Liver (tissue), 8 donors: ENCODE measurements at regions not wholly inside any gene's neighbourhood (a gene's known extent, or its start where the extent isn't known, plus 50 kb on each side); places are given as distances from the start of the nearest gene placed in this dataset.

Source experiments
- DNase-seq: peaks from one replicate; pipeline ENCODE4 v3.0.0-alpha.2; 2017; ENCODE audit warnings: low spot score
- H3K27ac ChIP-seq, 2 donors: one replicate each; pipeline ENCODE4 v1.7.0; 2013; ENCODE audit warnings: inconsistent platforms in 2 of 2, low read length in 2 of 2, control low read depth in 1 of 2, low read depth in 1 of 2, mild to moderate bottlenecking in 1 of 2
- H3K27me3 ChIP-seq, 4 donors: one replicate each; pipeline versions ENCODE4 v1.6.1 to v1.7.0; 2013; ENCODE audit warnings: low read length in 3 of 4, inconsistent platforms in 1 of 4, mild to moderate bottlenecking in 1 of 4, moderate library complexity in 1 of 4; ENCODE audit not compliant: control insufficient read depth in 4 of 4, insufficient read depth in 4 of 4
- H3K36me3 ChIP-seq, 4 donors: one replicate each; pipeline versions ENCODE4 v1.6.1 to v1.7.0; 2013; ENCODE audit warnings: low read length in 3 of 4, mild to moderate bottlenecking in 3 of 4, low read depth in 1 of 4, moderate library complexity in 1 of 4; ENCODE audit not compliant: control insufficient read depth in 4 of 4, insufficient read depth in 3 of 4
- H3K4me1 ChIP-seq, 4 donors: one replicate each; pipeline versions ENCODE4 v1.6.1 to v1.7.0; 2013; ENCODE audit warnings: low read length in 3 of 4, mild to moderate bottlenecking in 3 of 4, moderate library complexity in 1 of 4; ENCODE audit not compliant: control insufficient read depth in 4 of 4, insufficient read depth in 4 of 4
- H3K4me3 ChIP-seq, 3 donors: one replicate each; pipeline versions ENCODE4 v1.6.1 to v1.7.0; 2013; ENCODE audit warnings: low read length in 3 of 3, control low read depth in 1 of 3, low read depth in 1 of 3, mild to moderate bottlenecking in 1 of 3
- H3K9ac ChIP-seq, 2 donors: one replicate each; pipeline ENCODE4 v1.7.0; 2013; ENCODE audit warnings: low read length in 2 of 2, mild to moderate bottlenecking in 2 of 2, moderate library complexity in 2 of 2, control low read depth in 1 of 2, low read depth in 1 of 2
- H3K9me3 ChIP-seq, 4 donors: one replicate each; pipeline versions ENCODE4 v1.6.1 to v1.7.0; 2013; ENCODE audit warnings: low read length in 3 of 4; ENCODE audit not compliant: control insufficient read depth in 4 of 4
- GABPA ChIP-seq, 2 donors: IDR thresholded peaks in 1 of 2; conservative IDR thresholded peaks in 1 of 2; 2 replicates each; pipeline ENCODE4 v1.6.1; 2016; ENCODE audit warnings: antibody characterized with exemption in 2 of 2, mild to moderate bottlenecking in 1 of 2, moderate library complexity in 1 of 2
- HNF4G ChIP-seq: IDR thresholded peaks from 2 replicates; pipeline ENCODE4 v1.6.1; 2016; ENCODE audit warnings: antibody characterized with exemption
- MAX ChIP-seq: IDR thresholded peaks from 2 replicates; pipeline ENCODE4 v1.6.1; 2016; ENCODE audit warnings: antibody characterized with exemption
- RAD21 ChIP-seq, 2 donors: IDR thresholded peaks; 2 replicates each; pipeline ENCODE4 v1.6.1; 2016; ENCODE audit warnings: antibody characterized with exemption in 2 of 2, mild to moderate bottlenecking in 2 of 2
- YY1 ChIP-seq: IDR thresholded peaks from 2 replicates; pipeline ENCODE4 v1.6.1; 2016; ENCODE audit warnings: antibody characterized with exemption, mild to moderate bottlenecking
- WGBS: extraction: QIAGEN DNeasy Blood & Tissue Kit; methylation state at CpG from one replicate; pipeline ENCODE4 v1.1.7; 2013; 5-methylcytosine and 5-hydroxymethylcytosine counted together
- TF ChIP-seq, protein P1 (sequence below): IDR thresholded peaks from 2 replicates; pipeline ENCODE4 v1.6.1; 2016; ENCODE audit warnings: antibody characterized with exemption
- TF ChIP-seq, protein P2 (sequence below): fragments of 150-350 bp; IDR thresholded peaks from 2 replicates; pipeline ENCODE4 v1.5.1; 2017; ENCODE audit warnings: improper control_type of control experiment, low read depth, low read length; ENCODE audit not compliant: missing input control
- TF ChIP-seq, protein P3 (sequence below): IDR thresholded peaks from 2 replicates; pipeline ENCODE4 v1.6.1; 2016; ENCODE audit warnings: antibody characterized with exemption, mild to moderate bottlenecking
- donor health status: healthy.
- donor health status: healthy.
- donor health status: healthy.
- donor health status: healthy.
- donor health status: healthy.

DNA sequence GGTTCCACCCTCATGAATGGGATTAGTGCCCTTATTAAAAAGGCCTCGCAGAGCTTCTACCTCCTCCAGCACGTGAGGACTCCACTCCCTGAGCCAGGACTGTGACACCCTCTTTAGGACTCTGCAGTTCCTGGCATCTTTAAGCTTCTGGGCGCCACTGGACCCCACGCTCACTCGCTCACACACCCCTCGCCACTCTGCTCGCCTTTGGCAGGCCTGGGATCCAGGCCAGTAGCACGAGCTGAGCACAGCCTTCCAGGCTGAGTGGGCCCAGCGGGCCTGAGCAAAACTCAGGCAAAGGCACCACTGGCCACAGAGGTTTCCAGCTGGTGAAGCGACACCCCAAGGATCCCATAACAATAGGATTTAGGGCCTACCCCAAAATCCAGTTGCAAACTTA, 107.9 kb upstream of the GPC1 start:
- Histone ChIP-seq H3K27ac (no peak overlapping the region), H3K36me3 (no peaks in the 10 kb centered on the region), H3K4me1 (peaks cover 0 to 4% (median 0%) of the 10 kb centered on the region in 4 donors), H3K27me3 (peaks cover 0 to 2% (median 0%) of the 10 kb centered on the region in 4 donors), H3K9me3 (no peaks in the 10 kb centered on the region), H3K4me3 (no peak overlapping the region), H3K9ac (no peak overlapping the region)
- WGBS: 94% methylated on average over 10 of the region's 10 CpGs
- TF ChIP-seq MAX (no peak), HNF4G (no peak), GABPA (IDR thresholded peaks at IDR 0.05 in 1 of 2, conservative IDR thresholded peaks at IDR 0.05 in 1 of 2) (no peak)
- TF ChIP-seq, protein P1, sequence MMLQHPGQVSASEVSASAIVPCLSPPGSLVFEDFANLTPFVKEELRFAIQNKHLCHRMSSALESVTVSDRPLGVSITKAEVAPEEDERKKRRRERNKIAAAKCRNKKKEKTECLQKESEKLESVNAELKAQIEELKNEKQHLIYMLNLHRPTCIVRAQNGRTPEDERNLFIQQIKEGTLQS: no peak
- TF ChIP-seq, protein P2, sequence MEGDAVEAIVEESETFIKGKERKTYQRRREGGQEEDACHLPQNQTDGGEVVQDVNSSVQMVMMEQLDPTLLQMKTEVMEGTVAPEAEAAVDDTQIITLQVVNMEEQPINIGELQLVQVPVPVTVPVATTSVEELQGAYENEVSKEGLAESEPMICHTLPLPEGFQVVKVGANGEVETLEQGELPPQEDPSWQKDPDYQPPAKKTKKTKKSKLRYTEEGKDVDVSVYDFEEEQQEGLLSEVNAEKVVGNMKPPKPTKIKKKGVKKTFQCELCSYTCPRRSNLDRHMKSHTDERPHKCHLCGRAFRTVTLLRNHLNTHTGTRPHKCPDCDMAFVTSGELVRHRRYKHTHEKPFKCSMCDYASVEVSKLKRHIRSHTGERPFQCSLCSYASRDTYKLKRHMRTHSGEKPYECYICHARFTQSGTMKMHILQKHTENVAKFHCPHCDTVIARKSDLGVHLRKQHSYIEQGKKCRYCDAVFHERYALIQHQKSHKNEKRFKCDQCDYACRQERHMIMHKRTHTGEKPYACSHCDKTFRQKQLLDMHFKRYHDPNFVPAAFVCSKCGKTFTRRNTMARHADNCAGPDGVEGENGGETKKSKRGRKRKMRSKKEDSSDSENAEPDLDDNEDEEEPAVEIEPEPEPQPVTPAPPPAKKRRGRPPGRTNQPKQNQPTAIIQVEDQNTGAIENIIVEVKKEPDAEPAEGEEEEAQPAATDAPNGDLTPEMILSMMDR: no peak
- DNase-seq: no peak

DNA sequence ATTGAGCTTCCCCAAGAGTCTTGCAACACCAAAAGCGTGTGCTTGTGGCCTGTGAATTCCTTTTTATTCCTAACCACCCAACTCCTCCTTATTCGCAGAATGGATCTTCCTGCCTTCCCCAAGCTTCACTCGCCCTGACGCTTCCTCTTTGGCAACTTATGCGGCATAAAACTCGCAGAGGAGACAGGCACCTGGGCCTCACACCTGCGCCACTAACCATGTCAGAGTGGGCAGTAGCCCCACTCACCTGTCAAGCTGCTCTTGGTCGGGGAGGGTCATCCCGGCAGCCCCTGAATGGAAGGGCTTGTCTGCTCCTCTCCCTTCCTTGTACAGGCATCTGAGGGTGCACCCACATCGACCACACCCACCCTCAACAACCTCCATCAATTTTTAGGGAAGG, 106.9 kb upstream of the GPC1 start:
- Histone ChIP-seq H3K36me3 (no peaks in the 10 kb centered on the region), H3K4me1 (peaks cover 0 to 4% (median under 1%) of the 10 kb centered on the region in 4 donors), H3K27ac (no peak overlapping the region), H3K27me3 (peaks cover 0 to 2% (median 0%) of the 10 kb centered on the region in 4 donors), H3K9me3 (no peaks in the 10 kb centered on the region), H3K9ac (no peak overlapping the region), H3K4me3 (no peak overlapping the region)
- 85% methylated on average over 10 of the region's 10 CpGs for WGBS
- no peak for TF ChIP-seq YY1
- TF ChIP-seq, protein P3, sequence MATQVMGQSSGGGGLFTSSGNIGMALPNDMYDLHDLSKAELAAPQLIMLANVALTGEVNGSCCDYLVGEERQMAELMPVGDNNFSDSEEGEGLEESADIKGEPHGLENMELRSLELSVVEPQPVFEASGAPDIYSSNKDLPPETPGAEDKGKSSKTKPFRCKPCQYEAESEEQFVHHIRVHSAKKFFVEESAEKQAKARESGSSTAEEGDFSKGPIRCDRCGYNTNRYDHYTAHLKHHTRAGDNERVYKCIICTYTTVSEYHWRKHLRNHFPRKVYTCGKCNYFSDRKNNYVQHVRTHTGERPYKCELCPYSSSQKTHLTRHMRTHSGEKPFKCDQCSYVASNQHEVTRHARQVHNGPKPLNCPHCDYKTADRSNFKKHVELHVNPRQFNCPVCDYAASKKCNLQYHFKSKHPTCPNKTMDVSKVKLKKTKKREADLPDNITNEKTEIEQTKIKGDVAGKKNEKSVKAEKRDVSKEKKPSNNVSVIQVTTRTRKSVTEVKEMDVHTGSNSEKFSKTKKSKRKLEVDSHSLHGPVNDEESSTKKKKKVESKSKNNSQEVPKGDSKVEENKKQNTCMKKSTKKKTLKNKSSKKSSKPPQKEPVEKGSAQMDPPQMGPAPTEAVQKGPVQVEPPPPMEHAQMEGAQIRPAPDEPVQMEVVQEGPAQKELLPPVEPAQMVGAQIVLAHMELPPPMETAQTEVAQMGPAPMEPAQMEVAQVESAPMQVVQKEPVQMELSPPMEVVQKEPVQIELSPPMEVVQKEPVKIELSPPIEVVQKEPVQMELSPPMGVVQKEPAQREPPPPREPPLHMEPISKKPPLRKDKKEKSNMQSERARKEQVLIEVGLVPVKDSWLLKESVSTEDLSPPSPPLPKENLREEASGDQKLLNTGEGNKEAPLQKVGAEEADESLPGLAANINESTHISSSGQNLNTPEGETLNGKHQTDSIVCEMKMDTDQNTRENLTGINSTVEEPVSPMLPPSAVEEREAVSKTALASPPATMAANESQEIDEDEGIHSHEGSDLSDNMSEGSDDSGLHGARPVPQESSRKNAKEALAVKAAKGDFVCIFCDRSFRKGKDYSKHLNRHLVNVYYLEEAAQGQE: no peak
- TF ChIP-seq, protein P2: no peak
- TF ChIP-seq, protein P1: no peak
- no peak for TF ChIP-seq RAD21 (IDR thresholded peaks at IDR 0.05)
- no peak for DNase-seq
